Stomach smooth muscle (tissue), 2 donors: ENCODE measurements at regions not wholly inside any gene's neighbourhood (a gene's known extent, or its start where the extent isn't known, plus 50 kb on each side); places are given as distances from the start of the nearest gene placed in this dataset.

Experiments
- H3K27ac ChIP-seq: one replicate; pipeline ENCODE4 v1.7.0; 2013; ENCODE audit warnings: mild to moderate bottlenecking, low read length, inconsistent platforms
- H3K27me3 ChIP-seq, 2 donors: one replicate each; pipeline ENCODE4 v1.7.0; 2013; ENCODE audit warnings: low read length in 2 of 2; ENCODE audit not compliant: insufficient read depth in 2 of 2, control insufficient read depth in 1 of 2
- H3K36me3 ChIP-seq, 2 donors: one replicate each; pipeline ENCODE4 v1.7.0; 2013; ENCODE audit warnings: low read length in 2 of 2; ENCODE audit not compliant: control insufficient read depth in 2 of 2, insufficient read depth in 2 of 2
- H3K4me1 ChIP-seq: one replicate; pipeline ENCODE4 v1.7.0; 2013; ENCODE audit warnings: low read length; ENCODE audit not compliant: control insufficient read depth, insufficient read depth
- H3K4me3 ChIP-seq, 2 donors: one replicate each; pipeline ENCODE4 v1.7.0; 2013; ENCODE audit warnings: low read length in 2 of 2
- H3K9ac ChIP-seq, 2 donors: one replicate each; pipeline ENCODE4 v1.7.0; 2013; ENCODE audit warnings: low read length in 2 of 2, mild to moderate bottlenecking in 1 of 2
- H3K9me3 ChIP-seq, 2 donors: one replicate each; pipeline ENCODE4 v1.7.0; 2013; ENCODE audit warnings: low read length in 2 of 2; ENCODE audit not compliant: control insufficient read depth in 2 of 2
- donor health status: healthy.
- donor health status: Pancreatic carcinoma.

DNA sequence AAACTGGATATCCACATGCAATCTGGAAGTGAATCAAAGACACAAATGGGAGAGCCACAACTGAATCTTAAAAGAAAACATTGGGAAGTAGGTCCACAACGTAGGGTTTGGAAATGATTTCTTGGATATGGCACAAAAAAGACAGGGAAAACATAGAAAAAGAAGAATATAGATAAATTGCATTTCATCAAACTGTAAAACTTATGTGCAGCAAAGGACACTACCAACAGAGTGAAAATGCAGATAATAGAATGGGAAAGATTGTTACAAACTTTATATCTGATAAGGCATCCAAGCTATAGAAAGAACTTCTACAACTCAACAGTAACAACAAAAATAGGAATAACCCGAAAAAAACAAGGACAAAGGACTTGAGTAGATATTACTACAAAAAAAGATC lies 89.6 kb downstream of the ZNF280B start:
- Histone ChIP-seq H3K9me3 (peaks cover 0 to 3% of the 10 kb centered on the region in 2 donors), H3K36me3 (no peaks in the 10 kb centered on the region), H3K9ac (no peak overlapping the region), H3K4me3 (no peak overlapping the region), H3K4me1 (no peaks in the 10 kb centered on the region), H3K27me3 (peaks cover 7 to 11% of the 10 kb centered on the region in 2 donors), H3K27ac (no peak overlapping the region)

DNA sequence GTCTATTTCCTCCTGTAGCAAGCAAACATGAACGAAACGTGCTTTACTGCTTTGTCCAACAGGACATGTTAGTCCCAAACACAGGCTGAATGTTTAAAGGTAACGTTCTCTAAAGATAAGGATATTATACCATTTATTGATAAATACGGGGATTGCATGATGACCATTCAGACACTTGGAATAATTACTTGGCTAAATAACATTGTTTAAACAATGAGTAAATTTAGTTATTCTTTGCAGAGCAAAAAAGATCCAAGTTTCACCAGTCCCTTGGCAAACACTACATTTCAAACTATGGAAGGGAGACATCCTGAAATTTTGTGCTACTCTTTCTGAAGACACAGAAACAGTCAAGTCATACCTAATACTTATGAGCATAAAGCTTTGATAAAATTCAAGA lies 88.0 kb downstream of the ZNF280B start:
- H3K9ac ChIP-seq: no peak overlapping the region
- no peaks in the 10 kb centered on the region for H3K4me1 ChIP-seq
- H3K9me3 ChIP-seq: peaks cover 0 to 3% of the 10 kb centered on the region in 2 donors
- H3K27me3 ChIP-seq: peaks cover 7% of the 10 kb centered on the region in 2 donors
- no peak overlapping the region for H3K27ac ChIP-seq
- no peaks in the 10 kb centered on the region for H3K36me3 ChIP-seq
- no peak overlapping the region for H3K4me3 ChIP-seq

DNA sequence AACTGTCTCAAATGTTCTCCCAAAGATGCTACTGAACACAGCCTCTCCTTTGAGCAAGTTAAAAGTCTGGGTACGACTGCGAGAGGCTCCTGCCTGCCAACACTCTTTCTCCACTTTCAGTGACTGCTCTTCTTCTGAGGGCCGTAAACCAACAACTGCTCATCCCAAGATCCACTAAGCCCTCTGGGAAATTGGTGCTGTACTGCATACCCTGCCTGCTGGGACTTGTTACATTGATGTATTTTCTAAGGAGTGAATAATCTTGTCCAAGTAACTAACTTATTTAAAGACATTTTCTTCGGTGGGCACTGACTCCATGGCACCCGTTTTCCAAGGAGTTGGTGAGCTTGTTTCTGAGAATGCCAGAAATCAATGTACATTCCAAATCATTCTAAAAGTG lies 87.2 kb downstream of the ZNF280B start:
- H3K27ac ChIP-seq: no peak overlapping the region
- H3K4me1 ChIP-seq: no peaks in the 10 kb centered on the region
- H3K27me3 ChIP-seq: peaks cover 5 to 11% of the 10 kb centered on the region in 2 donors
- H3K9me3 ChIP-seq: peaks cover 0 to 3% of the 10 kb centered on the region in 2 donors
- no peak overlapping the region for H3K4me3 ChIP-seq
- no peaks in the 10 kb centered on the region for H3K36me3 ChIP-seq
- no peak overlapping the region for H3K9ac ChIP-seq

DNA sequence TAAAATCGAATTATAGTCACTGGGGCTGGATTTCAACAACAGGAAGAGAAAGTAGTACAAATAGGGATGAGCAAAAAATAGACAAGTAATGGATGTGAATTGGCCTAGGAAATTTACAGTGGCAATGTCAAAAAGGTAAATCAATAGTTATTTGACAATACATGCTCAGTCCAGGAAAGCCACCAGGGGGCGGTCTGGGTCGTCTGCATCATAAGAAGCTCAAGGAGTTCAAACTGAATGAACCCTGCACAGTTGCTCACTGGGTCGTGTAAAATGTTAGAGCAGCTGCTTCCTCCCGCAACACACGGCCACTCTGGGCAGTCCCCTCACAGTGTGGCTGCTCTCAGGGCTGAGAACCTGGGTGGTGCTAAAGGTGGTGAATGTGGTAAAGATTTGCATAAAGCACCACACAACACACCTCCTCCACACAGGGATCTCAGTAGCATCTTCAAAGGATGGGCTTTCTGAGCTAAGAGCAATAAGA lies 85.9 kb downstream of the ZNF280B start:
- Histone ChIP-seq H3K27ac (no peak overlapping the region), H3K9me3 (peaks cover 0 to 3% of the 10 kb centered on the region in 2 donors), H3K4me1 (no peaks in the 10 kb centered on the region), H3K27me3 (peaks cover 6 to 13% of the 10 kb centered on the region in 2 donors), H3K4me3 (no peak overlapping the region), H3K9ac (no peak overlapping the region), H3K36me3 (no peaks in the 10 kb centered on the region)

DNA sequence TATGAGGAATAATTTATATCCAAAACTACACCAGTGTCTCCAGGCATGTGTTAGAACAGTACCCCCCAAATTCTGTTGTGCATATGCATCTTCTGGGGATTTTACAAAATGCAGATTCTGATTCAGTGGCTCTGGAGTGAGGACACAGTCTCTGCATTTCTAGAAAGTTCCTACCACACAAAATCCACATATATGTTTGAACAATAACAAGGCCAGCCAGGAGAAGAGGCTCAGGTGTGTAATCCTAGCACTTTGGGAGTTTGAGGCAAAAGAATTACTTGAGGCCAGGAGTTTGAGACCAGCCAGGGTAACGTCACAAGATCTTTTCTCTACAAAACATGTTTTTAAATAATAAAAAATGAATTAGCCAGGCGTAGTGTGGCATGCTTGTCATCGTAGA lies 84.9 kb downstream of the ZNF280B start:
- Histone ChIP-seq H3K9me3 (peaks cover 0 to 2% of the 10 kb centered on the region in 2 donors), H3K36me3 (no peaks in the 10 kb centered on the region), H3K4me3 (no peak overlapping the region), H3K27me3 (peaks cover 6 to 13% of the 10 kb centered on the region in 2 donors), H3K9ac (no peak overlapping the region), H3K4me1 (no peaks in the 10 kb centered on the region), H3K27ac (no peak overlapping the region)

DNA sequence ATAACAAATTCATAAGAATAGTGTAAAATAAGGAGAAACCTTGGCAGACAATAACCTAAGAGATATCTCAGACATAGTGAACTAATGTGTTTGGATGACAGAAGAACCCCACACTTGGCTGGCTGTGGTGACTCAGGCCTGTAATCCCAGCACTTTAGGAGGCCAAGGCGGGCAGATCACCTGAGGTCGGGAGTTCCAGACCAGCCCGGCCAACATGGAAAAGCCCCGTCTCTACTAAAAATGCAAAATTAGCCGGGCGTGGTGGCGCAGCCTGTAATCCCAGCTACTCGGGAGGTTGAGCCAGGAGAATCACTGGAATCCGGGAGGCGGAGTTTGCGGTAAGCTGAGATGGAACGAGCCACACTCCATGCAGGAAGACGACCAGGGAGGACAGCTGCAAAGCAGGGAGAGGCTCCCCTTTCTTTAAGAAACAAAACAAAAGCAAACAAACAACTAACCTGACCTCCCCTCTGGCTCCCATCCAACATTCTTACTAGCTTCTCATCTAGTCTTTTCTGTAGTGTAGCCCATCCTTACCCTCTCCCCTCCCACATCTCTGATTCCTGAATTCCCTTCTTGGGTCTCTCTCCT lies 84.2 kb downstream of the ZNF280B start:
- Histone ChIP-seq H3K4me1 (no peaks in the 10 kb centered on the region), H3K4me3 (no peak overlapping the region), H3K36me3 (no peaks in the 10 kb centered on the region), H3K9ac (no peak overlapping the region), H3K27ac (no peak overlapping the region), H3K9me3 (no peaks in the 10 kb centered on the region), H3K27me3 (peaks cover 7 to 14% of the 10 kb centered on the region in 2 donors)

DNA sequence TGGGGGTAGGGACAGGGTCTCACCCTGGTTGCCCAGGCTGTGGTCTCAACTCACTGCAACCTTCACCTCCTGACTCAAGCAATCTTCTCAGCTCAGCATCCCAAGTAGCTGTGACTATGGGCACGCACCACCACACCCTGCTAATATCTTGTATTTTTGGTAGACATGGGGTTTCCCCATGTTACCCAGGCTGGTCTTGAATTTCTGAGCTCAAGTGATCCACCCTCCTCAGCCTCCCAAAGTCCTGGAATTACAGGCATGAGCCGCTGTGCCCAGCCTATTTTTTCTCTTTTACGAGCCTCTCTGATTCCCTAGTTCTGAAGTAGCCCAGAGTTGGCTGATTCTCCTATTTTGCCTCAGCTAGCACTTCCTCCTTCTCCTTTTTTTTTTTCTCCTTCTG lies 83.6 kb downstream of the ZNF280B start:
- Histone ChIP-seq H3K4me3 (no peak overlapping the region), H3K9ac (no peak overlapping the region), H3K27me3 (peaks cover 12 to 17% of the 10 kb centered on the region in 2 donors), H3K36me3 (no peaks in the 10 kb centered on the region), H3K9me3 (no peaks in the 10 kb centered on the region), H3K4me1 (no peaks in the 10 kb centered on the region), H3K27ac (no peak overlapping the region)

DNA sequence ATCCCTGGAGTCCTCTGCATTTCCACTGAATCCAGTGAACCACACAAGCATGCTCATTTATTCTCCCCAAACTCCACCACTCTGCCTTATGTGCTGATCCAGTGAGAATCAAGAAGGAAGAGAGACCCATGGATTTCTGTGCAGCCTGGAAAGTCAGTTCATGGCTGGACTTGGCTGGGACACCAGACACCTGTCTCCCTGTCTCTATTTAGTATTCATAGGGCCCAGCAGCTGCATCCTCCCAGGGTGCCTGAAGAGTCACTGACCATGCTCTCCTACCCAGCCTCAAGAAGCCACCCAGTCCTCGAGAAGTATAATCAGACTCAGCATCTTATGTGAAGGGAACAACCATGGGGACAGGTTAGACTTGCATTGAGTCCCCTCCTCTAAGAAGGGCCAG lies 83.2 kb downstream of the ZNF280B start:
- H3K36me3 ChIP-seq: no peaks in the 10 kb centered on the region
- H3K27ac ChIP-seq: no peak overlapping the region
- peaks cover 12 to 17% of the 10 kb centered on the region in 2 donors for H3K27me3 ChIP-seq
- H3K9ac ChIP-seq: no peak overlapping the region
- H3K4me3 ChIP-seq: no peak overlapping the region
- no peaks in the 10 kb centered on the region for H3K4me1 ChIP-seq
- no peaks in the 10 kb centered on the region for H3K9me3 ChIP-seq

DNA sequence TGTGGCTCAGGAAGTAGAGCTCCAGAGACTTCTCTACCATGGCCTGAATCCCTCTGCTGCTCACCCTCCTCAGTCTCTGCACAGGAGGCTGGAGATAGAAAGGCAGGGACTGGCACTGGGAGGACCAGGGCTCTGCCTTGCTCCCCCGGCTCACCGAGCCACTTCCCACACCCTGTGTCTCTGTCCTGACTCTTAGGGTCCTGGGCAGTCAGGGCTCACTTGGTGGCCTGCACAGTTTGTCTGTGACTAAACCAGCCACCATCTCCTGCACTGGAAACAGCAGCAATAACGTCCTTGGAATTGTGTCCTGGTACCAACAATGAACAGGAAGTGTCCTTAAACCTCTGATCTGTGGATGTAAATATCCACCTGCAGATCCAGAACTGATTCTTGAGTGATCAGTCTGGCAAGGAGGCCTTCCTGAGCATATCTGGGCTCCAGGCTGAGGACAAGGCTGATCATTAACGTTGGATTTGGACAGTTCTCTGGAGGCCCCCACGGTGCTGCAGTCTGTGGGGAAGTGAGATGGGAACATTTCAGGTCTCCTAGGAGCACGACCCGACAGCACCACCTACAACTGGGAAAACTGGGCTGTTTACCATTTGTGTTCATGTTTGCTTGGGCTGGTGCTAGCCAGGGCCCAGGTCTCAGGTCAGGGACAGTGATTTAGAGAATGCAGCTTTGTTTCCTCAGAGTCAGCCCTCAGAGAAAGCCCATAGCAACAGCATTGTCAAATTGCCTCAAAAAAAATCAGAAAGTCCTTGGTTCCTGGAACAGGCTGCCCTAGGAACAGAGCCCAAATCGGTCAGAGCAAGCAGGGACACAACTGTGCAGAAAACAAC lies 82.5 kb downstream of the ZNF280B start:
- Histone ChIP-seq H3K4me3 (no peak overlapping the region), H3K27ac (no peak overlapping the region), H3K9ac (no peak overlapping the region), H3K9me3 (no peaks in the 10 kb centered on the region), H3K36me3 (no peaks in the 10 kb centered on the region), H3K4me1 (no peaks in the 10 kb centered on the region), H3K27me3 (peaks cover 12 to 17% of the 10 kb centered on the region in 2 donors)

DNA sequence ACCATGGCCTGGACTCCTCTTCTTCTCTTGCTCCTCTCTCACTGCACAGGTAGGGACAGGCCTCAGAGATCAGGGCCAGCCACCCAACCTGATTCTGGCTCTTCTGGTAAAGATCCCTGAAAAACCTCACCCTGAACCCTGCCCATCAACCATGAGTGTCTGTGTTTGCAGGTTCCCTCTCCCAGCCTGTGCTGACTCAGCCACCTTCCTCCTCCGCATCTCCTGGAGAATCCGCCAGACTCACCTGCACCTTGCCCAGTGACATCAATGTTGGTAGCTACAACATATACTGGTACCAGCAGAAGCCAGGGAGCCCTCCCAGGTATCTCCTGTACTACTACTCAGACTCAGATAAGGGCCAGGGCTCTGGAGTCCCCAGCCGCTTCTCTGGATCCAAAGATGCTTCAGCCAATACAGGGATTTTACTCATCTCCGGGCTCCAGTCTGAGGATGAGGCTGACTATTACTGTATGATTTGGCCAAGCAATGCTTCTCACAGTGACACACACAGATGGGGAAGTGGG lies 80.9 kb downstream of the ZNF280B start:
- Histone ChIP-seq H3K36me3 (no peaks in the 10 kb centered on the region), H3K4me1 (no peaks in the 10 kb centered on the region), H3K9me3 (no peaks in the 10 kb centered on the region), H3K27ac (no peak overlapping the region), H3K9ac (no peak overlapping the region), H3K27me3 (peaks cover 12 to 21% of the 10 kb centered on the region in 2 donors), H3K4me3 (no peak overlapping the region)
